GM21360 (cell line): ENCODE measurements at regions not wholly inside any gene's neighbourhood (a gene's known extent, or its start where the extent isn't known, plus 50 kb on each side); places are given as distances from the start of the nearest gene placed in this dataset.
"Not testable (repeated sequence)": the region's sequence is repeated elsewhere in the genome, so short reads cannot be mapped to it uniquely, and the experiment has no call there.

ENCODE experiments used
- ATAC-seq: cut with Tn5 transposase; IDR thresholded peaks from one replicate; pipeline ENCODE4 v1.9.1; 2021; ENCODE audit warnings: mild to moderate bottlenecking, moderate library complexity; ENCODE audit not compliant: unreplicated experiment

DNA sequence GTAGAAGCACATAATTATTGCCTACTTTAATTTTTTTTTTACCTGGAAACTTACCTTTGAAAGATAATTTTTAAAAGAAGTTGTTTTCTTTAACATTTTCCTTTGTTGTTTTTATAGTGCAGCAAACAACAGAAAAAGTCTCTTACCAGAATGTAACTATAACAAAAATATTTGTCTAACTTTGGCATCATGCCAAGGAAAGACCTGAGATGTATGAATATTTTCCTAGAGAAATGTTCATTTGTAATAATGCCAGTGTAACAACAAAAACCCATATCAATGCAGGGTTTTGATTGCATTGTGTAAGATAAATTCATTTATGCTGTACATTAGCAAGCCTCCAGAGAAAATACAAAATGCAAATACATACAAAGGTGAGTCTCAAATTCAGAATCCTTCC lies 775.7 kb downstream of the SI start:
- ATAC-seq = no peak

DNA sequence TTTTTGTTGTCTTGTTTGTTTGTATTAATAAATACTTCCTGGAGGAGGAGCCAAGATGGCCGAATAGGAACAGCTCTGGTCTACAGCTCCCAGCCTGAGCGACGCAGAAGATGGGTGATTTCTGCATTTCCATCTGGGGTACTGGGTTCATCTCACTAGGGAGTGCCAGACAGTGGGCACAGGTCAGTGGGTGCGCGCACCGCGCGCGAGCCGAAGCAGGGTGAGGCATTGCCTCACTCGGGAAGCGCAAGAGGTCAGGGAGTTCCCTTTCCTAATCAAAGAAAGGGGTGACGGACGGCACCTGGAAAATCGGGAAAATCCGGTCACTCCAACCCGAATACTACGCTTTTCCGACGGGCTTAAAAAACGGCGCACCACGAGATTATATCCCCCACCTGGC lies 786.8 kb downstream of the SI start:
- not testable (repeated sequence) for ATAC-seq

DNA sequence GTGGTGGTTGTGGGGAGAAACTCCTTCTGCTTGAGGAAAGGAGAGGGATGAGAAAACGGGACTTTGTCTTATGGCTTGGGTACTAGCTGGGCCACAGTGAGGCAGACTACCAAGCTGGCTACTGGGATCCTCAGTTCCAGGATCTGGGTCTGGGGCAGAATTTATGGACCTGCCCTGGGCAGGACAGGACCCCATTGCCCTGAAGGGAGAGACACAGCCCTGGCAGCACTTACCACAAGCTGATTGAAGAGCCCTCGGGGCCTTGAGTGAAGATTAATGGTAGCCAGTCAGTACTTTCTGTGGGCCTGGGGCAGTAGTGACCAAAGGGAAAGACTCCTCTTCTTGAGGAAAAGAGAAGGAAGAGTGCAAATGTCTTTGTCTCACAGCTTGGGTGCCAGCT lies 799.7 kb downstream of the SI start:
- no peak for ATAC-seq

DNA sequence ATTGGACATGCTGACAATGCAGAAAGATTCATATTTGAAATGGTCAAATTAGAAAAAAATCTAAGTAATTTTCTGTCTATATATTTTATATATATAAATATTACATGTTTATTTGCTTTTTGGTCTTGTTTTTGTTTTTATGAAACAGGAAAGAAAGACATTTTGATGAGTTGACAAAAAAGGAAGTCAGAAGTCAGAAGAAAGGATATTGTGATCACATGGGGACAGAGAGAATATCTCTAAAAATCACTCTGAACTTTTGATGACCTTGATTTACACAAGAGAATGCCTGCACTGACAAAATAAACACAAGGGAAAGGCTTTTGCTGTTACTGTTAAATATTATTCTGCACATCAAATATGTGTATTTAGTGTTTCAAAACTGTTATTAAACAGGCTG lies 811.2 kb downstream of the SI start:
- no peak for ATAC-seq

GRCh38 chr3:164250923-164251322 lies 827.4 kb downstream of the SI start:
- no peak for ATAC-seq

DNA sequence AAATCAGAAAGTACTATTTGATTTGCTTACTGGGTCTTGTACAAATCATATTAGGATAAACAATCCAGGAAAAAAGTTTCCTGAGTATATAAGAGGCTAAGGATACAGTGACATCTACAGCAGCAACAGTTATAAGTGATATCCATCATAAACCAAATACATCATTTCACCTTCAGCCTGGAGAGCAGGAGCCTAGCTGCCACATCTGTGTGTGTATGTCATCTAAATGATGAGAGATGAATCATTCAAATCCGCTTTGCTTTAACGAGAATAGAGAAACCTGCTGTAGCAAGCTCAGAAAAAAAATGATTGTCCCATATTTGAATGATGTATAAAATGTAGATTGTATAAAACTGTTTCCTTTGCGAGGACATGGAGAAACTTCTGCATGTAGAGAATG lies 841.4 kb downstream of the SI start:
- no peak for ATAC-seq

DNA sequence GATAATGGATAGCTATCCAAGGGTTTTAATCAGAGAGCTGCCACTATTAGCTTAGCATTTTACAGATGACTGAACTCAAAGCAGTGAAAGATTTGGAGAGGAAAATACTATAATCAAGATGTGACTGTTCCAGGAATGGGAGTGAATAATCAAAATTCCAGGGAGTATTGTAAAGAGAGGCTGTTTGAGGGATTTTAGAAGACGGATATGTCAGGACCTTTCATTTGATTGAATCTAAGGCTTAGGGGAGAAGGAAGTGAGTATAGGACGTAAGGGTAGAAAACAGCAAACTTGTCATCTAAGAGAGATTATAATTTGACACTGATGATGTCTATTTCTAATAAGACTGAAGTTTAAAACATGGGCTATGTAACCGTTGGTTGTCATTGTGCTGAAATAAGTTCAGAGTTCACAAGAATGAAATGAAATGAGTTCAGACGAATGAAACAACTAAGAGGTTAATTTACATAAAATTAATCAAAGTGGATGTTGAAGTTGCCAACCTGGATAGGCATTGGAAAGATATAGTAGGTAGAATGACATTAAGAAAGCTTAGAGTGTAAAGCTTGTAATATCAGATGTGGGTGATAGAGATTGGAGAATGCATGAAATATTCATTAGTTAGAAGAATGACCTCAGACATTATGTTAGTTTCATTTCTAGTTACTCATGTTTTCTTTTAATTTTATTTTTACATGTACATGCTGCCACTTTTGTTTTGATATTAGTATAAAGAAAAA lies 842.8 kb downstream of the SI start:
- no peak for ATAC-seq

DNA sequence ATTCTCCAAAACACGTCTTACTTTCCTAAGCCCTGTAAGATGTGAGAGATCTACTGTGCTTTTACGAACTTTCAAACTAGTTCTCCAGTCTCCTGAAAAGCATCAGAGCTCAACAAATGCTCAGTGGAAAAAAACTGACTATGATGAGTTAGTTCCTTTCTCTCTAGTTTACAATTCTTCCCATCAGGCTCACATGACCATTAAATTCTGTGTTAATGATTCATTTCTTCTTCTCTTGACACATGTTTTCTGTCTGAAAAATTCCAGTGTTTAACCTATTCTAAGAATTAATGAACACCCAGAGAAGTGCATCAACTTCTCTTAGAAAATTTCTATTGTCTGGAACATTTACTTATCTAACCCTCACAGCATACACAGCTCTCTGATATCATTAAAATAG lies 844.3 kb downstream of the SI start:
- ATAC-seq = no peak

DNA sequence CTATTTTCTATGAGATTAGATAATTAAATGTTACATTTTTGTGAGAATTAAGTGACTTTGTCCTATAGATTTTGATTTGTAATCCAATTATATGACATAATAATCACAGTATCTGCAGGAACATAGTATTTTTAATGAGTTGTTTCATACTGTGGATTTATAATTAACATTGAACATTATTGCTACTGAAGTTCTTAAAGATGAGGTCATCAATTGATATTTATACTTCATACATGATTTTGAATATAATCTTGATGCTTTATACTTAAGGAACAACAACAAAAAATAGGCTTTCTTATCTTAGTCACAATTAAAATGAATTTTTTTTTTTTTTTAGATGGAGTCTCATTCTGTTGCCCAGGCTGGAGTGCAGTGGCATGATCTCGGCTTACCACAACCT lies 846.6 kb downstream of the SI start:
- ATAC-seq = no peak

- ATAC-seq = no peak
These were observed 847.8 kb downstream of the SI start for GRCh38 chr3:164230385-164231094.

GRCh38 chr3:164224126-164224525 lies 854.2 kb downstream of the SI start:
- no peak for ATAC-seq

DNA sequence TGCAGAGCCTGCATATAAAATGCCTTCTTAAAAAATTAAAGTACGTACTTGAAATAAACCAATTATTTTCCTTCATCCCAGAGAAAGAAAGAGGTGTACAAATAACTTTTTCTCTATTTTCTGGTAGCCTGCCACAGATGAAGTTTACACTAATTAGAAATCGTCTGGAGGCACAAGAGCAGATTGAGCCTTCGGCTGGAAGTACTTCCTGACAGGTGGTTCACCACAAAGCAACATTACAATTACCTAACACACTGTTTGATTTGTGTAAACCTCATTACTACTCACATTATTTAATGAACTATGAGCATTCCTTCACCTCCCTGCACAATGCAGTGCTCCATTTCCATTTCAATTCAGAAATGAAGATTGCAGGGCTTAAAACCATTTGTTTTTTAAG lies 856.1 kb downstream of the SI start:
- no peak for ATAC-seq

- ATAC-seq = no peak
These were observed 857.0 kb downstream of the SI start for GRCh38 chr3:164221297-164221696.

DNA sequence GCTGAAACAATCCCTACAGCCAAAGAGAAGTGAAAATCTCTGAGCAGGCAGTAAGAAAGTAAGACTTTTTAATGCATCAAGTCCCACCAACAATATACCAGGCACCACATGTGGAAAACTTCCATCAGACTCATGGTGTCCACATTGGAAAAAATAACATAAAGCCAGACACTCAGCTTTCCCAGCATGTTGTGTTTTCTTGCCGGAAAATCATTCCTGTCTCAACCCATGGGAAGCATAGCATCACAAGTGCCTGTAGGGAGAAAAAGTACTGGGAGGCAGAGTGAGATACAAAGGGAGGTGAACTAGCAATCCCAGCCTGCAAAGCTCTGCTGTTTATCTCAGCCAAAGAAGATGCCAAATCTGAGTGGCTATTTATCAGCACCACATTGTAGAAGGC lies 868.9 kb downstream of the SI start:
- ATAC-seq = no peak

DNA sequence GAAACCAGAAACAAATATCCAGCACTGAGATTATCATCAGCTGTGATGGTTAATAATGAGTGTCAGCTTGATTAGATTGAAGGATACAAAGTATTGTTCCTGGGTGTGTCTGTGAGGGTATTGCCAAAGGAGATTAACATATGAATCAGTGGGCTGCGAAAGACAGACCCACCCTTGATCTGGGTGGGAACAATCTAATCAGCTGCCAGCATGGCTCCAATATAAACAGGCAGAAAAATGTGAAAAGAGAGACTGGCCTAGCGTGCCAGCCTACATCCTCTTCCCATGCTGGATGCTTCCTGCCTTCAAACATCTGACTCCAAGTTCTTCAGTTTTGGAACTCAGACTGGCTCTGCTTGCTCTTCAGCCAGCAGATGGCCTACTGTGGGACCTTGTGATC lies 869.5 kb downstream of the SI start:
- ATAC-seq = no peak

GRCh38 chr3:164208048-164208447 lies 870.2 kb downstream of the SI start:
- no peak for ATAC-seq

DNA sequence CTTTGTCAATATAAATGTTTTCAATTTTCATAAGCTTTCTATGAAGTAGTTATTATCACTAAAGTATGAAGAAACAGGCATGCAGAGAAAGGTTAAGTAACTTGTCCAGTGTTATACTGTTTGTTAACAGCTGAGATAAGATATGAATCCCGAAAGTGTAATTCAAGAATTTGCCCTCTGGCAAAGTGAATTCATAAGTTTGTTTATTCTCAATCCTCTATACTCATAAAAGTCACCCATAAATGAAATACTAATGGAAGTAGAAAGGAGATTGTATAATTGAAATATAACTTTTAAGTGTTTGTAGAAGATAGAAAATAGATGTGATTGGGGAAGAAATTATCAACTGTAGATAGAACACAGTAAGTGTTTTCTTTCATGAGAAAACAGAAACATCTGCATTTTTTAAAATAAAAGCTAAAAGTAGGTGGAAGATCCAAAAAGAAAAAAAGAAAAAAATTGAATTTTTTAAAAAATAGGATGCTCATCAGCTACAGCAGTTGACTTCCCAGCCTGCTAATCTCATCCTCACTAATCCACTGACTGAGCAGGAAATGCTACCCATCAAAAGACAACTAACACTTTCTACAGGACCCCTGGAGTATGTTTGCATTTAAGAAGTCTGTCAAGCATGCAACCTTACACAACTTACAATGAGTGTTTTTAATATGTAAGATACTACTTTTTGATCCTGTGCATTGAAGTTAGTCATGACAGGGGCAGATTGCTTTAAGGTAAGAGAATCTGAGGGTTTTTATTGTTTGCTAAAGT lies 878.1 kb downstream of the SI start:
- no peak for ATAC-seq

- ATAC-seq = no peak
These were observed 881.8 kb downstream of the SI start for GRCh38 chr3:164196477-164196876.

DNA sequence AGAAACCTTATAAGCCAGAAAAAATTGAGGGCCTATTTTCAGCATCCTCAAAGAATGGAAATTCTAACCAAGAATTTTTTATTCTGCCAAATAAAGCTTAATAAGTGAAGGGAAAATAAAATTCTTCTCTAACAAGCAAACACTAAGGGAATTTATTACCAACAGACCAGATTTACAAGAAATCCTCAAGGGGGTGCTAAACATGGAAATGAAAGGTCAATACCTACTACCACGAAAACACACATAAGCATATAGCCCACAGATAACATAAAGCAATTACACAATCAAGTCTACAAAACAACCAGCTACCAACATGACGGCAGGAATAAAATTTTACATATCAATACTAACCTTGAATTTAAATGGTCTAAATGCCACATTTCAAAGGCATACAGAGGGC lies 883.5 kb downstream of the SI start:
- no peak for ATAC-seq

GRCh38 chr3:164192974-164193373 lies 885.3 kb downstream of the SI start:
- ATAC-seq = no peak

DNA sequence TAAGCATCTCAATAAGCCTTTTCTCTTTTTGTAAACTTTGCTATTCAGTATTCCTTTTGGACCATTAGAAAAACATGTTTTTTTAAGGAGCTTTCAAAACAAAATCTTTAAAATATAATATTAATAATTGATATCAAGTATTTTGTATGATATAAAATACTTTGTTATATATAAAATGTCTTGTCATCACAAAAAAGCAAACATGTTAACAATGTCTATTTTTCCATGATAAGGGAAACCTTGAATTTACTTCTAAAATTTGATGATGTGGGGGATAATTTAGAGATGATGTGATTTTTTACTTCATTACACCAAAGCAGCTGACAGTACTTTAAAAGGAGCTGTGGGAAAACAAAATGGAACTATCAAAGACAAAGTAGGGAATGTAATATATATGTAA lies 887.7 kb downstream of the SI start:
- no peak for ATAC-seq

DNA sequence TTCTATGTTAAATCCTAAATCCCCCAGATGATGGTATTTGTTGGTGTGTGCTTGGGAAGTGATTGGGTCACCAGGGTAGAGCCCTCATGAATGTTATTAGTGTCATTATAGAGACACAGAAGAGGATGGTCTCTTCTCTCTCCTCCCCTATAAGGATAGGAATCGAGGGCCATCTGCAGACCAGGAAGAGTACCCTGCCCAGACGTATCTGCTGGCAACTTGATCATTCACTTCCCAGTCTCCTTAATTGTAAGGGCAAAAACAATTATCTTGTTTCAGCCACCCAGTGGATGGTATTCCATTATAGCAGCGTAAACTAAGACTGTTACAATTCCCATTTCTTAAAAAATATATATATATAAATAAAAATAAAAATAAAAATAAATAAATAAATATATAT lies 892.2 kb downstream of the SI start:
- no peak for ATAC-seq
